Uterus (tissue), 3 donors: ENCODE measurements at regions not wholly inside any gene's neighbourhood (a gene's known extent, or its start where the extent isn't known, plus 50 kb on each side); places are given as distances from the start of the nearest gene placed in this dataset.

Experiments
- DNase-seq, 2 donors: peaks; one replicate each; pipeline ENCODE4 v3.0.0-alpha.2; 2019 to 2020
- H3K27ac ChIP-seq, 2 donors: fragments of 200-600 bp; sonication (generic); 1 replicate in 1 of 2; 2 replicates in 1 of 2; pipeline ENCODE4 v1.5.1; 2016 to 2018
- H3K27me3 ChIP-seq, 2 donors: fragments of 200-600 bp; sonication (generic); one replicate each; pipeline ENCODE4 v1.5.1; 2018 to 2019; ENCODE audit warnings: control low read depth in 1 of 2
- H3K36me3 ChIP-seq, 2 donors: fragments of 200-600 bp; sonication (generic); one replicate each; pipeline ENCODE4 v1.5.1; 2019; ENCODE audit warnings: control low read depth in 1 of 2
- H3K4me1 ChIP-seq, 2 donors: fragments of 200-600 bp; sonication (generic); one replicate each; pipeline ENCODE4 v1.5.1; 2018 to 2019; ENCODE audit warnings: control low read depth in 1 of 2
- H3K4me3 ChIP-seq, 2 donors: fragments of 200-600 bp; sonication (generic); 1 replicate in 1 of 2; 2 replicates in 1 of 2; pipeline ENCODE4 v1.5.1; 2018 to 2019; ENCODE audit warnings: mild to moderate bottlenecking in 1 of 2
- H3K9me3 ChIP-seq, 2 donors: fragments of 200-600 bp; sonication (generic); one replicate each; pipeline ENCODE4 v1.5.1; 2019; ENCODE audit warnings: control low read depth in 1 of 2
- POLR2A ChIP-seq, 2 donors: fragments of 450-650 bp; IDR thresholded peaks; one replicate each; pipeline ENCODE4 v1.6.1; 2016; ENCODE audit warnings: antibody characterized with exemption in 2 of 2, mild to moderate bottlenecking in 1 of 2, moderate library complexity in 1 of 2
- intact Hi-C: fragments of 100-400 bp; cut with DNase I; formaldehyde crosslinking; loops from one replicate; pipeline ENCODE4 v1.15.1; 2023; ENCODE audit warnings: low total_unique reads
- TF ChIP-seq, protein P1 (sequence below), 4 experiments: fragments of 200-600 bp in 2 of 4; fragments of 450-650 bp in 2 of 4; sonication (generic) in 2 of 4; IDR thresholded peaks; one replicate each; pipeline ENCODE4 v1.5.1; 2016 to 2019; ENCODE audit warnings: antibody characterized with exemption in 4 of 4, mild to moderate bottlenecking in 2 of 4, moderate library complexity in 1 of 4
- donor health status: DM: yes; HTN: yes; CAD: no.

DNA sequence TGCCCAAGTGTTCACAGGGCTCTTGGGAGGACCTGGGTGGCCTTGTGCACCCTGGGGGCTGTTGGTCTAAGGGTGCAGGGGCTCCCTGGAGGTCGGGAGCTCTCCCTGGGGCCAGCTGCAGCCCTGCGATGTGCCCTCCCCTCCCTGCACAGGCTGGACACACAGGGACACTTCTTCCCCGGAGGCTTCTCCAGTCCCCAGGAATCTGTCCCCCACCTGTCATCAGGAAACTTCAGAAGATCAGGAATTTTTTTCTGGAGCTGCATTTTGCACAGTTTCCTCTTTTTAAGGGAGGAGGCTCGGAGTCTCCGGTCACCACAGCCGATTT, 66.9 kb upstream of the BHLHE23 start:
- Histone ChIP-seq H3K9me3 (peaks cover 0 to 14% of the 10 kb centered on the region in 2 donors), H3K4me1 (no peaks in the 10 kb centered on the region), H3K27ac (no peak overlapping the region), H3K4me3 (no peak overlapping the region), H3K27me3 (peaks cover 0 to 19% of the 10 kb centered on the region in 2 donors), H3K36me3 (no peaks in the 10 kb centered on the region)
- intact Hi-C loops = no loop called here
- TF ChIP-seq, protein P1, sequence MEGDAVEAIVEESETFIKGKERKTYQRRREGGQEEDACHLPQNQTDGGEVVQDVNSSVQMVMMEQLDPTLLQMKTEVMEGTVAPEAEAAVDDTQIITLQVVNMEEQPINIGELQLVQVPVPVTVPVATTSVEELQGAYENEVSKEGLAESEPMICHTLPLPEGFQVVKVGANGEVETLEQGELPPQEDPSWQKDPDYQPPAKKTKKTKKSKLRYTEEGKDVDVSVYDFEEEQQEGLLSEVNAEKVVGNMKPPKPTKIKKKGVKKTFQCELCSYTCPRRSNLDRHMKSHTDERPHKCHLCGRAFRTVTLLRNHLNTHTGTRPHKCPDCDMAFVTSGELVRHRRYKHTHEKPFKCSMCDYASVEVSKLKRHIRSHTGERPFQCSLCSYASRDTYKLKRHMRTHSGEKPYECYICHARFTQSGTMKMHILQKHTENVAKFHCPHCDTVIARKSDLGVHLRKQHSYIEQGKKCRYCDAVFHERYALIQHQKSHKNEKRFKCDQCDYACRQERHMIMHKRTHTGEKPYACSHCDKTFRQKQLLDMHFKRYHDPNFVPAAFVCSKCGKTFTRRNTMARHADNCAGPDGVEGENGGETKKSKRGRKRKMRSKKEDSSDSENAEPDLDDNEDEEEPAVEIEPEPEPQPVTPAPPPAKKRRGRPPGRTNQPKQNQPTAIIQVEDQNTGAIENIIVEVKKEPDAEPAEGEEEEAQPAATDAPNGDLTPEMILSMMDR (IDR thresholded peaks at IDR 0.05) = no peak
- TF ChIP-seq POLR2A (IDR thresholded peaks at IDR 0.05) = no peak
- no peak for DNase-seq

DNA sequence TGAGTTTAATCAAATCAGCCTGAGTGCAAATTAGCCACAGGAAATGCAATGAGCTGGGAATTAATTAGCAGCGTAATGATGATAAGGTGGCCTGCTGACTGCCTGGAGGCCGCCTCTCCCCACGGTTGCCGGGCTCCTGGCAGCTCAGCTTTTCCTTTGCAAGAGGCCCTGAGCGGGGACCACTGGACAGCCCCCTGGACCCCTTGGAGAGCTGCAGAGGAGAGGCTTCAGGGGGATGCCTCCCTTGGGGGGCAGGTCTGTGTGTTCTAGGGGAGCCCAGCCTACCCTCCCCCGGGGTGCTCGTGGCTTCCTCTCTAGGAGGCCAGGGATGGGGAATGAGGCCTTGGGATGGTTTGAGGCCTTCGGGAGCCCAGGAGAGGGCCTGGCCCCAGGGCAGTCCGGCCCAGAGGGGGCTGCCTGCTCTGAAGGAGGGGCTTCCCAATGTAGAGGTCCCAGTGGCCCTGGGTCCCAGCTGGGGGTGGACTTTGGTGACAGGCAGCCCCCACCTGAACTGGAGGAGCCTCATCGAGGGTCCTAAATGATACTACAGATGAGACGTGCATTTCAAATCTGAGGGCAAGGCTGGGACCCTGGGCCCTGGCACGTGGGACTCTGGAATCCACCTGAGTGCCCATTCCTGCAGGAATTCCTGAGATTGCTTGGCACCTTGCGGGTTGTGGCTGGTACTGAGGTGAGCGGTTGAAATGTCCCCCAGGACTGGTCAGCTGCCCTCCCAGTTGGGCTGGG, 66.4 kb upstream of the BHLHE23 start:
- intact Hi-C loops = no loop called here

DNA sequence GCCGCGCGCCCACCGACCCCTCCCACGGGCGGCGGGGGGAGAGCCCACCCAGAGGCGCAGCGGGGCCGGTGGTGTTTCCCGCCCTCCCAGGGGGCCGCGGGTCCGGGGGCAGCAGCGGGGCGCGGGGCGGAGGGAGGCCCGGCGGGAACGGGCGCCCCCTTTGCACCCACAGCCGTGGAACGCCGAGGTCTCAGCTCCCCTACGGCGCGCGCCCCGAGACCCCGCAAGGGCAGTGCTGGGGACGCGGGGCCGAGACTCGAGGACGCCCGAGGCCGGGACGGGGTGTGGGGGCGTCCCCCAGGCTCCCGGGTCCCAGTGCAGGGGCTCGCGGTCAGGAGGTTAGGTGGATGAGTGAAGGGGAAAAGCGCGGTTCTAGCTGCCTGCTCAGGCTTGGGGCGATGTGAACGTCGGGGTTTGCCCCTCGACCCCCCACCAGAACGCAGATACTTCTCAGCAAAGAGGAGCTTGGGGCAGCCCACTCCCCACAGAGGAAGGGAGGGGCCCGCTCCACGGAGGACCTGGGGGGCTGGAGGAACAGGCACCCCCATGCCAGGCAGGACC, 65.5 kb upstream of the BHLHE23 start:
- peaks cover 0 to 2% of the 10 kb centered on the region in 2 donors for H3K9me3 ChIP-seq
- H3K4me3 ChIP-seq = no peak overlapping the region
- no peaks in the 10 kb centered on the region for H3K4me1 ChIP-seq
- H3K27ac ChIP-seq = no peak overlapping the region
- intact Hi-C loops = no loop called here
- H3K27me3 ChIP-seq = peaks cover 0 to 19% of the 10 kb centered on the region in 2 donors
- no peaks in the 10 kb centered on the region for H3K36me3 ChIP-seq
- DNase-seq = no peak
- TF ChIP-seq, protein P1 (IDR thresholded peaks at IDR 0.05) = no peak
- no peak for TF ChIP-seq POLR2A (IDR thresholded peaks at IDR 0.05)

More for the DNA sequence above, 66.4 kb upstream of the BHLHE23 start:
- TF ChIP-seq, protein P1 (IDR thresholded peaks at IDR 0.05) = no peak
- no peak for TF ChIP-seq POLR2A (IDR thresholded peaks at IDR 0.05)
- Histone ChIP-seq H3K4me3 (no peak overlapping the region), H3K36me3 (no peaks in the 10 kb centered on the region), H3K27me3 (peaks cover 0 to 19% of the 10 kb centered on the region in 2 donors), H3K27ac (no peak overlapping the region), H3K4me1 (no peaks in the 10 kb centered on the region), H3K9me3 (peaks cover 0 to 8% of the 10 kb centered on the region in 2 donors)
- no peak for DNase-seq

DNA sequence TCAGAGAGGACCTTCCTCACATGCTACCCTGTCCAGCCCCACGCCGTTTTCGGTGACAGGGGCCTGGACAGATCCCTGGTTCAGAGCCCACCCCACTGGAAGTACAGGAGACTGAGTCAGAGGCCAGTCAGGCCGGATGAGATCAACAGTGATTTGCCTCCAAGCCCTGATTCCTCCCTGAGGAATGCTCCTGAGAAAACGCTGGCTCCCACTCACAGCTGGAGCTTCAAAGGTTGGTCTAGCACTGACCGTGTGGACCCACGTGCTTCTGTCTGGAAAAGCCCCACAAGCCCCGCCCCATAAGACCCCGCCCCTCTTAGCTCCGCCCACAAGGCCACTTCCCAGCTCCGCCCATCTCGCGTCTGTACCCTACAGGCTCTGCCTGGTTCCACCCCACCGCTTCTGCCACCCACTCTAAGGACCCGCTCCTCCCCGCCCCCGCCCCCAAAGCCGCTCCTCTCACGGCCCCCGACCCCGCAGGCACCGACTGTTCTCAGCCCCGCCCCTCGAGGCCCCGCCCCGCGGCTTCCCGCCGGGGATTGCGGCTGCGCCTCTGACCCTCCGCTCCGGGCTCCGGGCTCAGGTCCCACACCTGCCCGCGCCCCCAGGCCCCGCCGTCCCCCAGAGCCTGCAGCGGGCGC, 64.9 kb upstream of the BHLHE23 start:
- DNase-seq = no peak
- no peaks in the 10 kb centered on the region for H3K9me3 ChIP-seq
- intact Hi-C loops = no loop called here
- no peaks in the 10 kb centered on the region for H3K36me3 ChIP-seq
- H3K27me3 ChIP-seq = peaks cover 0 to 19% of the 10 kb centered on the region in 2 donors
- no peaks in the 10 kb centered on the region for H3K4me1 ChIP-seq
- H3K27ac ChIP-seq = no peak overlapping the region
- H3K4me3 ChIP-seq = no peak overlapping the region
- TF ChIP-seq, protein P1 (IDR thresholded peaks at IDR 0.05) = no peak
- no peak for TF ChIP-seq POLR2A (IDR thresholded peaks at IDR 0.05)
